ENCODE measurements at regions not wholly inside any gene's neighbourhood (a gene's known extent, or its start where the extent isn't known, plus 50 kb on each side); places are given as distances from the start of the nearest gene placed in this dataset.

DNA sequence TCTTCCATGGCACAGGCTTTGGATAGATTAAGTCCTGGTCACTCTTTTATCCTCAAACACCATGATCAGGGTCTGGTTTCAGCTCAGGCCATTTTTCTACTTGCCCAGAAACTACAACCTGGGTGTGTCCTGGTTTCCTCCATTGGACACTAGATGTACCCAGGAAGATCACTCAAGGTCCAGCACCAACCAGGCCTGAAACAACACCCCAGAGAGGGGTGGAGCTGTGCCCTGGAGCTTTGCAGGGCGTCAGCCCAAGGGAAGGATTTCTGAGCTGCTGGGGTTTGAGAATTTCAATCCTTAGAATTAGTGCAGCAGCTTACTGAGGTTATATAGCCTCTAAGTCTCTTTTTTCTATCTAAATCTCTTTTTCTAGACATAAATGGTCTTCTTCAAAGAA is 722.0 kb downstream of the MTRR start:
- TF ChIP-seq, protein P1, sequence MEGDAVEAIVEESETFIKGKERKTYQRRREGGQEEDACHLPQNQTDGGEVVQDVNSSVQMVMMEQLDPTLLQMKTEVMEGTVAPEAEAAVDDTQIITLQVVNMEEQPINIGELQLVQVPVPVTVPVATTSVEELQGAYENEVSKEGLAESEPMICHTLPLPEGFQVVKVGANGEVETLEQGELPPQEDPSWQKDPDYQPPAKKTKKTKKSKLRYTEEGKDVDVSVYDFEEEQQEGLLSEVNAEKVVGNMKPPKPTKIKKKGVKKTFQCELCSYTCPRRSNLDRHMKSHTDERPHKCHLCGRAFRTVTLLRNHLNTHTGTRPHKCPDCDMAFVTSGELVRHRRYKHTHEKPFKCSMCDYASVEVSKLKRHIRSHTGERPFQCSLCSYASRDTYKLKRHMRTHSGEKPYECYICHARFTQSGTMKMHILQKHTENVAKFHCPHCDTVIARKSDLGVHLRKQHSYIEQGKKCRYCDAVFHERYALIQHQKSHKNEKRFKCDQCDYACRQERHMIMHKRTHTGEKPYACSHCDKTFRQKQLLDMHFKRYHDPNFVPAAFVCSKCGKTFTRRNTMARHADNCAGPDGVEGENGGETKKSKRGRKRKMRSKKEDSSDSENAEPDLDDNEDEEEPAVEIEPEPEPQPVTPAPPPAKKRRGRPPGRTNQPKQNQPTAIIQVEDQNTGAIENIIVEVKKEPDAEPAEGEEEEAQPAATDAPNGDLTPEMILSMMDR (IDR thresholded peaks at IDR 0.05): no peak
- no peak for TF ChIP-seq POLR2AphosphoS5 (IDR thresholded peaks at IDR 0.05)
